GM21825 (cell line): ENCODE measurements at regions not wholly inside any gene's neighbourhood (a gene's known extent, or its start where the extent isn't known, plus 50 kb on each side); places are given as distances from the start of the nearest gene placed in this dataset.

Experiments
- ATAC-seq: cut with Tn5 transposase; IDR thresholded peaks from one replicate; pipeline ENCODE4 v1.9.1; 2021; ENCODE audit warnings: mild to moderate bottlenecking, moderate library complexity; ENCODE audit not compliant: unreplicated experiment

- ATAC-seq = no peak
These were observed 277.3 kb upstream of the SEMA3D start for GRCh38 chr7:85464042-85464651.

DNA sequence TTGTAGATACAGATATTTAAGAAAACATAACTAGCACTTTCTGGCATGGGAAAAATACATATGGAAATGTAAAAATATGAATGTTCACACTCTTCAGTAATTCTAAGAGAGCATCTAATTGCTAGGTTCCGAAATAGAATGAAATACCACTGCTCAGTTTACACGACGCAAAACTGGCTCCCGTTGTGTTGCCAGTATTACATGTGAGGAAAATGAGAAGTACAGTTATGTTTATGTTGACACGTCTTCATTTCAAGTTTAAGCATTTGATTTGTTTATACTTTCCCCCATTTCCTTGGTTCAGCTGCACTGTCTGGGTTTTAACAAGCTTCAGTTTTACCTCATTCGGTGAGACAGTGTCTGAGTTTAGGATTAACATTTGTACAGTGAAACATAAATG lies 275.8 kb upstream of the SEMA3D start:
- ATAC-seq = no peak

- ATAC-seq = no peak
These were observed 271.1 kb upstream of the SEMA3D start for GRCh38 chr7:85457911-85458310.

GRCh38 chr7:85456254-85456653 lies 269.4 kb upstream of the SEMA3D start:
- no peak for ATAC-seq

- ATAC-seq = no peak
These were observed 268.0 kb upstream of the SEMA3D start for GRCh38 chr7:85454904-85455303.

DNA sequence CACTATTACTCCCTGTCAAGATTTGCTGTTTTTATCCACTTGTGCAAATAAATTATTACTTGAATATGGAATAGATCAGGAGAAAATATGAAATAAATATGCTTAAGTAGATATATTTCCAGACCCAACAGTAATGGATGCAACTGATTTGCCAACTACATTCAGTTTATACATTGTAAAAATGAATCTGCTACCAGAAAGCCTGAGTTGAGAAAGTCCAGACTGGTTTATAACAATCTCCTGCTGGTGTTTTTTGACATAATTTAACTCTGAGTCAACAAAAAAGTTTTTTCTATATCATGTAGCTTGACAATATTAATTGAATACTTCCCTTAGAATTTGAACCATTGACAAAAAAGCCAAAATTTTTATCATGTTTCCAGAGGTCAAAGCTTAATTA lies 265.8 kb upstream of the SEMA3D start:
- ATAC-seq = no peak

DNA sequence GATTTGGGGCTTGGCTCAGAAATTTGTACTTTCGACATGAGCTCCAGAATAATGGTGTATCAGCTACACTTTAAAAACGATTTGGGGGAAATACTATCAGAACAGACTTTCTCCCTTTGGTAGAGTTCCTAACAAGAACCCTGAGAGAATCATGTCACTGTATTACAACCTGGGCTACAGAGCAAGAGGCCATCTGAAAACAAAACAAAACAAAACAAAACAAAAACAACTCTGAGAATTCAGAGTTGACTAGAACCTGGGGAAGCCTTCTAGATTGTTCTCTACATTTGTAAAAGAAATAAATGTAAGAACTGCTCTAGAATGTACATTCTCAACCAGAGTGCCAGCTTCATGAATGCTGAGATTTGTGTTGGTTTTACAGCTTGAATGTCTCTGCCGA lies 262.6 kb upstream of the SEMA3D start:
- no peak for ATAC-seq

DNA sequence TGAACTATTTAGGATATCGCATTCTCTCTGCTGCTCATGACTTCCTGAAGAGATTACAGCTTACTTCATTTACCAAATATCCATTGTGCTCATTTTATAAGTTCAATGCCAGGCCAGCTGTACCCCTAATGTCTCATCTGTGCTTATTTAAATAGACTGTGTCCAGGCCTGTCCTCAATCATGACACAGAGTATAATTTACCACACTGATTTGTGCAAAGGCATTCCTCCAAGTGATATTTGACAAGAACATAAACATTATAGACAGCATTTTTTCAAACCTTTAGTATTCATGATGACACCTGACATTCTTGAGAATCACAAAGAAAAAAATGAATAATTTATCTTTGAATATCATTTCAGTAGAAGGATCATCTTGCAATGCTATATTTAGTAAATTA lies 260.1 kb upstream of the SEMA3D start:
- no peak for ATAC-seq

- no peak for ATAC-seq
These were observed 239.7 kb upstream of the SEMA3D start for GRCh38 chr7:85426487-85426960.

DNA sequence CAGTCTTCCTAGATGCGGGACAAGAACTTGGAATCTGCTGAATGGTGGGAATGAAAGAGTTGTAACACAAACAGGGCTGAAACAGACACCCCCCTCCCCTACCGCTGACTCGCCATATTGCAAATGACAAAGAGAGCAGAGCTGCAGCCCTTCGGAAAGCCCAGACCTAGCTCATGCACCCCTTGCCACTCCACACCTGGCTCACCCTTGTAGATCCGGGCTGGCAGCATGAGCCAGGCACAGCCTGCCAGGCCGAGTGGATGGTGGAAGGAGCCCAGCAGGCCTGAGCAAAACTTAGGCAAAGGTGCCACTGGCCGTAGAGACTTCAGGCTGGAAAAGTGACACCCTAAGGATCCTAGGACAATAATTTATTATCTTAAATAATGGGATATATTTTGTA lies 237.4 kb upstream of the SEMA3D start:
- no peak for ATAC-seq

- ATAC-seq = no peak
These were observed 236.5 kb upstream of the SEMA3D start for GRCh38 chr7:85423209-85423895.

DNA sequence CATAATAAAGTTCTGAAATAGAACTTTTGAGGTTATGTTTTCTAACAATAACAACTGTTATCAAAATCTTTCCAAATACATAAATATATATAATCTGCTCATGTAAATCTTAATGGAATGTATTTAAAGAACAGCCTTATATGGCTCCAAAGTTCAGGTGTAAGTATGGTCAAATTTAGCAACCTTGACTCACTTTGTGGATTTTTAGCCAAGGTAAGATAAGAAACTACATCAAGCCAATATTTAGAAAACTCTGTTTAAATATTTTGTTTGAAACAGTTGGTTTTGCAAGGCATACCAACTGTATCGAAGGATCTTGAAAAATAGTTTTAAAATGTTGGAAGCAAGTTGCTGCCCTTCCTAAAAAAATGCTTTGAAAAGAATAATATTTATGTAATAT lies 228.9 kb upstream of the SEMA3D start:
- no peak for ATAC-seq

- no peak for ATAC-seq
These were observed 226.9 kb upstream of the SEMA3D start for GRCh38 chr7:85413718-85414117.

- no peak for ATAC-seq
These were observed 226.1 kb upstream of the SEMA3D start for GRCh38 chr7:85412912-85413311.

DNA sequence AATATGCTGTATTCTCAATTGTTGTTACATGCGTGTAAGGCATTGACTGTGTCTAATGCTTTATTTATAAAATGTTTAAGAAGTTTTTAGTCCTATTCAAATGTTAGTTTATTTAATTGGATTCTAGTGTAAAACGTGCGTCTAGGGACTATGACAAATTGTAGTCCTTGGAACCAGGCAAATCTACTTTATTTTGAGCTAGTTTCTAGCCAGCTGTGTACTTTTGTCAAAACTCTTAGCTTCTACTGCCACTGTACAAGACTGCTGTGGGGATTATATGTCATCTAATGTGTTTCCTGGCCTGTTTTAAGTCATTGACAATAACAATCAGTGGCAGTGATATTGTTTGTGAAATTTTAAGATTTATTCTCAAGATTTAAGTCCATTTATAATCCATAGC lies 220.5 kb upstream of the SEMA3D start:
- no peak for ATAC-seq

DNA sequence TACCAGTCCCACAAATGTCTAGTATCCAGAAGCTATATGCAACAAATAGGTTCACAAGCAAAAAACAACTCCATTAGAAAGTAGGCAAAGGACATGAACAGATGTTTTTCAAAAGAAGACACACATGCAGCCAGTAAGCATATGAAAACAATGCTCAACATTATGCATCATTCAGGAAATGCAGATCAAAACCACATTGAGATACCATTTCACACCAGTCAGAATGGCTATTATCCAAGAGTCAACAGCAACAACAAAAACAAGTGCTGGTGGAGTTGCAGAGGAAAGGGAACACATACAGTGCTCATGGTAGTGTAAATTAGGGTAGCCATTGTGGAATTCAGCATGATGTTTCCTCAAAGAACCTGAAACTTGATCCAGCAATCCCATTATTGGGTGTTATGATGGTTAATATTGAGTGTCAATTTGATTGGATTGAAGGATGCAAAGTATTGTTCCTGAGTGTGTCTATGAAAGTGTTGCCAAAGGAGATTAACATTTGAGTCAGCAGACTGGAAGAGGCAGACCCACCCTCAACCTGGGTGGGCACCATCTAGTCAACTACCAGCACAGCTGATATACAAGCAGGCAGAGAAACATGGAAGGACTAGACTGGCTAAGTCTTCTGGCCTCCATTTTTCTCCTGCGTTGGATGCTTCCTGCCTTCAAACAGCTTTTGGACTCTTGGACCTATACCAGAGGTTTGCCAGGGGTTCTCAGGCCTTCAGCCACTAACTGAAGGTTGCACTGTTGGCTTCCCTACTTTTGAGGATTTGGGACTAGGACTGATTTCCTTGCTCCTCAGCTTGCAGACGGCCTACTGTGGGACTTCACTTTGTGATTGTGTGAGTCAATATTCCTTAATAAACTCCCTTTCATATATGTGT lies 218.4 kb upstream of the SEMA3D start:
- no peak for ATAC-seq

- no peak for ATAC-seq
These were observed 209.8 kb upstream of the SEMA3D start for GRCh38 chr7:85396676-85397075.

DNA sequence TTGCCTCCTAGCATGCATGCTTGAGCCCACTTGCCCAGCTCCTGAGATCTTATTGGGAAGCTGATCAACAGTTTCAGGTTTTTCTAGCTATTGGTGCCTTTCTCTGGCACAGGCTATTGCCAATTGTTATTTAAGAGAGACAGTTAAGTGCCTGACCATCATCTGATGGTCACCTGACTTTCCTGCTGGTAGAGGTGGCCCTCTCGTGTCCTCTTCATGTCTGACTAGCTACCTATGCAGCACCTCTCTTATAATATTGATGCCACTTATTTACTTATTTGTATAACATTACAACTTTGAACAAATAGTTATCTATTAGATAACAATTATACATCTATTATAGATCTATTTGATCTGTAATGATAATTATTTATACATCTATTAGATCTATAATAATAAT lies 205.9 kb upstream of the SEMA3D start:
- ATAC-seq = no peak

- ATAC-seq = no peak
These were observed 205.5 kb upstream of the SEMA3D start for GRCh38 chr7:85392326-85392725.

DNA sequence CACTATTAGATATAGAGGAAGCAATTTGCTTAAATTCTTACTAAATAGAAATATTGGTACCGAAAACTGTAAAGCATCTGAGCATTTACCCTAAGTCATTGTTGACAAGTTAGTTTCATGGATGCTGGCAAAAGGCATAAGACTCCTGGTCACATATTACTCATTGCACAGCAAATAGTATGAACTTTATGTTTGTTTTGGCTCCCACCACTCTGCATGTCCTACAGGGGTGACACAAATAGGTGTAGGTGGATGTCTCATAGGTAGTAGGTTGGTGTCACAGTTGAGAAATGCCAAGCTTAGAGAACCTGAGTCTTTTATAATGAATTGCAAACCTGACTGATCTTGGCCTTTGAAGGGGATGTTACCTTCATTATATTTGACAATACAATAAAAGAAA lies 199.6 kb upstream of the SEMA3D start:
- ATAC-seq = no peak

- no peak for ATAC-seq
These were observed 197.5 kb upstream of the SEMA3D start for GRCh38 chr7:85384392-85384791.

DNA sequence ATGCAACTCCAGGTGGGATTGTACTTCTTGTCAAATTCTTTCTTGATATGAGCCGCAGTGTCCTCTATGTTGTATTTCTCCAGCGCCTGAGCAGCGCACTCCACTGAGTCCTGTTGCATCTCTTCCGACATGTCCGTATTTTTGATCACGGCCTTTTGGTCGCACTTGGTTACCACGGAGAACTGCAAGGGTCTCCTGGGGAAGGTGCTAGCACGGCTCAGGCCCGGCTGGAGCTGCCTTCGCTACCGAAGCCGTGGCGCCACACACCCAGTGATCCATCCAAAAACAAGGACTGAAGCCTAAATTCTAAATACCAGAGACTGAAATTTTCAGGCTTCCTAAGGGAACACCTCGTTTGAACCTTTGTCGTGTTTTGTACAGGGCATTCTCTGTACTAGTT lies 194.4 kb upstream of the SEMA3D start:
- no peak for ATAC-seq
